ENCODE measurements at regions not wholly inside any gene's neighbourhood (a gene's known extent, or its start where the extent isn't known, plus 50 kb on each side); places are given as distances from the start of the nearest gene placed in this dataset.

GRCh38 chr4:19655666-19656065 lies 596.0 kb upstream of the SLIT2 start:
- Histone ChIP-seq H3K27ac (ENCODE audit: insufficient read depth, low read depth, low read length) (no peak overlapping the region), H3K27me3 (ENCODE audit: control insufficient read depth in 2 of 2, insufficient read depth in 2 of 2, low read length in 2 of 2) (no peaks in the 10 kb centered on the region), H3K4me3 (replicated peaks in 1 of 3; ENCODE audit: insufficient read depth in 1 of 3, low read depth in 1 of 3, low read length in 3 of 3) (no peak overlapping the region), H3K4me1 (ENCODE audit: control insufficient read depth, extremely low read depth, insufficient read depth, low read length) (no peaks in the 10 kb centered on the region), H2AFZ (ENCODE audit: low read depth, low read length) (no peak overlapping the region), H3K4me2 (ENCODE audit: insufficient read depth, low read length) (no peak overlapping the region), H3K9me1 (replicated peaks; ENCODE audit: control insufficient read depth, extremely low read depth, insufficient read depth, low read length) (no peaks in the 10 kb centered on the region), H3K79me2 (ENCODE audit: control insufficient read depth, insufficient read depth, low read length) (no peaks in the 10 kb centered on the region), H3K9ac (replicated peaks; ENCODE audit: extremely low read depth, insufficient read depth, low read length) (no peak overlapping the region), H3K36me3 (ENCODE audit: control insufficient read depth in 2 of 2, extremely low read depth in 1 of 2, insufficient read depth in 2 of 2, low read length in 2 of 2) (no peaks in the 10 kb centered on the region), H3K9me3 (replicated peaks; ENCODE audit: control insufficient read depth, insufficient read depth, low read length) (no peaks in the 10 kb centered on the region), H4K20me1 (replicated peaks; ENCODE audit: control insufficient read depth, extremely low read depth, insufficient read depth, low read length) (no peaks in the 10 kb centered on the region)
- no peak for DNase-seq (ENCODE audit: low read depth, low spot score)
- ChIA-PET POLR2A (no interaction called here), CTCF (no interaction called here)
- no TSS peak for BruUV-seq (replicated peaks)
- no peak for TF ChIP-seq FOS (IDR thresholded peaks at IDR 0.05; ENCODE audit: borderline replicate concordance, insufficient read depth, low read length)
- TF ChIP-seq GATA2 (IDR thresholded peaks at IDR 0.05; ENCODE audit: insufficient read depth, insufficient read length, low read depth, low read length), result no peak
- intact Hi-C loops (cut with micrococcal nuclease), result no loop called here
- FAIRE-seq, result no peak
- dilution Hi-C loops (cut with MboI; ENCODE audit: extremely low pct_ligation_motif_present, low sequenced_read_pairs), result no loop called here

GRCh38 chr4:19650903-19651864 lies 600.5 kb upstream of the SLIT2 start:
- CTCF ChIA-PET, result interaction anchor here (0.9 to 1.1 kb wide), 3 partner anchors 12 to 597 kb away, joined by 3 read pairs; no protein-coding TSS in a partner anchor
- H3K36me3 ChIP-seq (ENCODE audit: control insufficient read depth in 2 of 2, extremely low read depth in 1 of 2, insufficient read depth in 2 of 2, low read length in 2 of 2), result no peaks in the 10 kb centered on the region
- H3K4me2 ChIP-seq (ENCODE audit: insufficient read depth, low read length), result no peak overlapping the region
- FAIRE-seq (no peak), DNase-seq (ENCODE audit: low read depth, low spot score) (no peak)
- no peaks in the 10 kb centered on the region for H3K9me3 ChIP-seq (replicated peaks; ENCODE audit: control insufficient read depth, insufficient read depth, low read length)
- dilution Hi-C loops (cut with MboI; ENCODE audit: extremely low pct_ligation_motif_present, low sequenced_read_pairs), result no loop called here
- H4K20me1 ChIP-seq (replicated peaks; ENCODE audit: control insufficient read depth, extremely low read depth, insufficient read depth, low read length), result no peaks in the 10 kb centered on the region
- POLR2A ChIA-PET, result no interaction called here
- no TSS peak for BruUV-seq (replicated peaks)
- H3K9ac ChIP-seq (replicated peaks; ENCODE audit: extremely low read depth, insufficient read depth, low read length), result no peak overlapping the region
- no peaks in the 10 kb centered on the region for H3K9me1 ChIP-seq (replicated peaks; ENCODE audit: control insufficient read depth, extremely low read depth, insufficient read depth, low read length)
- H3K27me3 ChIP-seq (ENCODE audit: control insufficient read depth in 2 of 2, insufficient read depth in 2 of 2, low read length in 2 of 2), result no peaks in the 10 kb centered on the region
- H3K27ac ChIP-seq (ENCODE audit: insufficient read depth, low read depth, low read length), result no peak overlapping the region
- TF ChIP-seq EZH2 (IDR thresholded peaks at IDR 0.05; ENCODE audit: borderline replicate concordance, low read depth, low read length, severe bottlenecking) (no peak), JUN (IDR thresholded peaks at IDR 0.05; ENCODE audit: borderline replicate concordance, insufficient read depth, insufficient read length, low read depth) (no peak), GATA2 (IDR thresholded peaks at IDR 0.05; ENCODE audit: insufficient read depth, insufficient read length, low read depth, low read length) (no peak), FOS (IDR thresholded peaks at IDR 0.05; ENCODE audit: borderline replicate concordance, insufficient read depth, low read length) (no peak), POLR2A (IDR thresholded peaks at IDR 0.05; ENCODE audit: low read depth, low read length) (no peak), POLR2AphosphoS5 (IDR thresholded peaks at IDR 0.05; ENCODE audit: insufficient read depth, low read depth, low read length) (no peak), CTCF (IDR thresholded peaks at IDR 0.05; ENCODE audit: extremely low read depth in 1 of 2, insufficient read depth in 1 of 2, low read depth in 1 of 2, low read length in 2 of 2) (no peak), MYC (IDR thresholded peaks at IDR 0.05; ENCODE audit: low read depth, low read length) (no peak)
- TF ChIP-seq, protein P1, sequence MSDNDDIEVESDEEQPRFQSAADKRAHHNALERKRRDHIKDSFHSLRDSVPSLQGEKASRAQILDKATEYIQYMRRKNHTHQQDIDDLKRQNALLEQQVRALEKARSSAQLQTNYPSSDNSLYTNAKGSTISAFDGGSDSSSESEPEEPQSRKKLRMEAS (IDR thresholded peaks at IDR 0.05; ENCODE audit: insufficient read depth, insufficient read length), result no peak
- no peaks in the 10 kb centered on the region for H3K79me2 ChIP-seq (ENCODE audit: control insufficient read depth, insufficient read depth, low read length)
- H3K4me1 ChIP-seq (ENCODE audit: control insufficient read depth, extremely low read depth, insufficient read depth, low read length), result no peaks in the 10 kb centered on the region
- H3K4me3 ChIP-seq (replicated peaks in 1 of 3; ENCODE audit: insufficient read depth in 1 of 3, low read depth in 1 of 3, low read length in 3 of 3), result no peak overlapping the region
- intact Hi-C loops (cut with micrococcal nuclease), result no loop called here
- H2AFZ ChIP-seq (ENCODE audit: low read depth, low read length), result no peak overlapping the region

All from endothelial cell of umbilical vein (primary cell).